ENCODE measurements at regions not wholly inside any gene's neighbourhood (a gene's known extent, or its start where the extent isn't known, plus 50 kb on each side); places are given as distances from the start of the nearest gene placed in this dataset.
A peak's percentile ranks its signal among the peaks of the same experiment; 100 is the strongest.

DNA sequence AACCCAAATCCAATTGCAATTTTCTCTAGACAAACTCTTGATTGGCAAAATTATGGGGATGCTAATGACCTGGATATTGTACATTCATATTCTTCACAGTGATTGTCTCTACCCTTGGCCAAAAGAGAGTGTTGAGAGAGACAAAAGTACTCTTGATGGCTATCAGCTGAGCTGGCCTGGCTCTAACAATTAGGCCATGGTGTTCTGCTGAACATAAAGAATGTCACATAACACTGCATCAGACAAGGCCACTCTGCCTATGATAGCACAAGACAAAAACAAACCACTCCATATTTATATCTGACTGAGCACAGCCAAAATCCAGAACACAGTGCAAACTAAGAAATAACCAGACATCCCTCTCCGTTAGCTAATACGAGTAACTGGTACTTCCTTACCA is 101.7 kb downstream of the ADAMTS1 start:
- no peak for DNase-seq (ENCODE audit: low read depth in 4 of 4, low spot score in 1 of 4)

- no peak for DNase-seq (ENCODE audit: low read depth in 4 of 4, low spot score in 1 of 4)
Observed at GRCh38 chr21:26739189-26739588, 106.0 kb downstream of the ADAMTS1 start.

DNA sequence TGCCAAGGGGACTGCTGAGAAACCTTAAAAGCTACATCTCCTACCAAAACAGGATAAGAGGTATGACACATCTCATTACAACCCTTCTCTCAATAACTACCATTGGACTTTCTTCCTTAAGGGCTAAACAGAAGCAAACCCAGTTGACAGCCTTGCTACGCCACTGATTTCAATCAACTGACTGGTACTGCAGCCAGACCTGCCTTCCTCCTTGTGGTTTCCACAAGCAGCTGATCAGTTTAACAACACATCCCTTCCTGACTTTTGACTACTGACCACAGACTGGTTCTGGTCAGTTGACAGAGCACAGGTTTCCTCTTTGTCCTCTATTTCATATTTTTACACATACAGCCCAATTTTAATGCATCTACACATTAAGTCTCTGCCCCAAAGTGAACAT is 108.8 kb downstream of the ADAMTS1 start:
- no peak for DNase-seq (ENCODE audit: low read depth in 4 of 4, low spot score in 1 of 4)

GRCh38 chr21:26732432-26733221 is 112.6 kb downstream of the ADAMTS1 start:
- DNase-seq (ENCODE audit: low read depth in 4 of 4, low spot score in 1 of 4) = peak in 1 of 4 experiments; percentile 6

DNA sequence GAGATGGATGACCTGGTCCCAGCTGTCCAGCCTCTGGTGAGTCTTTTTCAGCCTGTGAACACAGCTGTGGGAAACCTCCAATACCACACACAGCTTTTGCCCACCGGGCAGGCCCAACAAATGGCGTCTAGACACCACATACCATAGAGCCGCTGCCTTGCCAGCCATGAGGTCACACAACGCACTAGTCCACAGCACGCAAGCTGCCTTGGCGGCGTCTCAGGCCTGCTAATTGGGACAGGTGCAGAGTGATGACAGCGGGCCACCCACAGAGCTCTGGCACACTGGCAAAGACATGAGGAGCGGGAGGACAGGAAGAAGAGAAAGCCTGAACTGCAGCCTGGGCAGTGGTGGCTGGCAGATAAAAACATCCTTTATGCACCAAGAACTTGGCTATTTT is 125.5 kb downstream of the ADAMTS1 start:
- DNase-seq (ENCODE audit: low read depth in 4 of 4, low spot score in 1 of 4) = no peak

- DNase-seq (ENCODE audit: low read depth in 4 of 4, low spot score in 1 of 4) = no peak
Observed at GRCh38 chr21:26717146-26717739, 128.0 kb downstream of the ADAMTS1 start.

GRCh38 chr21:26715878-26716506 is 129.2 kb downstream of the ADAMTS1 start:
- no peak for DNase-seq (ENCODE audit: low read depth in 4 of 4, low spot score in 1 of 4)

- no peak for DNase-seq (ENCODE audit: low read depth in 4 of 4, low spot score in 1 of 4)
Observed at GRCh38 chr21:26715116-26715515, 130.1 kb downstream of the ADAMTS1 start.

- no peak for DNase-seq (ENCODE audit: low read depth in 4 of 4, low spot score in 1 of 4)
Observed at GRCh38 chr21:26710155-26710554, 135.1 kb downstream of the ADAMTS1 start.

GRCh38 chr21:26709090-26709489 is 136.0 kb upstream of the CYYR1 start:
- no peak for DNase-seq (ENCODE audit: low read depth in 4 of 4, low spot score in 1 of 4)

- DNase-seq (ENCODE audit: low read depth in 4 of 4, low spot score in 1 of 4) = no peak
Observed at GRCh38 chr21:26708223-26708800, 135.2 kb upstream of the CYYR1 start.

DNA sequence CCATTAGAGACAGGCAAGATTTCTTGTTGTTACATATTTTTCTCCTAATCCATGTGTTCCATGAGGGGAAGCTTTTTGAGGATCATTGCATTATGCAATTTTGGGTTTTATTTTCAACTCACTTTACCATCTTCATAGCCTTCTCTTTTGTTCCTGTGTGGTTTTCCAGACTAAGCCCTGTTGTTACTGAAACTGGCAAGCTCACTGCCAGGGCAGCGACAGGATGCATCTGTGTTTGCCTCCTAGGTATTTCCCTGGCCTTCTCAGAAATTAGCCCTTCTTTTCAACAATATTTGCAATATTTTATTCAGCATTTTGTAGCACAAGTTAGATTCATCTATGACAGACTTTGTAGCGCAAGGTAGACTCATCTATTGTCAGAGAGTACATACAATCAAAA is 134.2 kb upstream of the CYYR1 start:
- DNase-seq (ENCODE audit: low read depth in 4 of 4, low spot score in 1 of 4) = no peak

- DNase-seq (ENCODE audit: low read depth in 4 of 4, low spot score in 1 of 4) = no peak
Observed at GRCh38 chr21:26698416-26698815, 125.3 kb upstream of the CYYR1 start.

GRCh38 chr21:26691416-26691815 is 118.3 kb upstream of the CYYR1 start:
- DNase-seq (ENCODE audit: low read depth in 4 of 4, low spot score in 1 of 4) = no peak

GRCh38 chr21:26686705-26687104 is 113.6 kb upstream of the CYYR1 start:
- DNase-seq (ENCODE audit: low read depth in 4 of 4, low spot score in 1 of 4) = no peak

DNA sequence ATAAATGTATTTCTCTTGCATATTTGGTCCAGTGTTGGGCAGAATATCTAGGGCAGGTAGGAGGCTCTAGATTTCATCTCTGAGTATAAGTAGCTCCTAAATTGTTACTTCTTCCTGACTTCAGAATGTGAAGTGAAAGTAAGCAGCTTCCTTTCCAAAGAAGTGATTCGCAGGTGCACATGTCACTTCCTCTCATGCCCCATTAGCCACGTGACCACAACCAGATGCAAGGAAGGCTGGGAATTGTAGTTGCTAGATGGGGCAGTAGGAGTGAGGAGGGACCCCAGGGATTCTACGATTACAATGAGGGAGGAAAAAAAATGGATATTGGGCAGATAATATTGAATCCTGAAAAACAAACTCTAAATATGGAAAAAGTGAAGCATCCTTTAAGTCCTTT is 113.2 kb upstream of the CYYR1 start:
- no peak for DNase-seq (ENCODE audit: low read depth in 4 of 4, low spot score in 1 of 4)

DNA sequence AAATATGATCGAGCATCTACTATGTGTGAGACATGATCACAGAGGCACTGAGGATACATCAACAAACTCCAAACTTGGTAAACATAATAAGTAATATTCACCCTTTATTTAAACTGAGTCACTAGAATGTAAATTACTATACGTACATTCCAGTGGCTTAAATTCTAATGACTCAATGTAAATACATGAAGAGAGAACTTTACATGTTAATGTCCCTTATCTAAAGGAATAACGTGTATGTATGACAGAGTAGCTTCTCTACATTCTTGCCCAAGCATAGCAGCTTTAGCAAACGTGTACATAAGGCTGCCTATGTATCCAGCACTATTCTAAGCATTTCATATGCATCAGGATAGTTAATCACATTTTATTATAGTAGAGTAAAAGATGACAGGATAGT is 111.8 kb upstream of the CYYR1 start:
- DNase-seq (ENCODE audit: low read depth in 4 of 4, low spot score in 1 of 4) = no peak

- no peak for DNase-seq (ENCODE audit: low read depth in 4 of 4, low spot score in 1 of 4)
Observed at GRCh38 chr21:26683996-26684395, 110.9 kb upstream of the CYYR1 start.

DNA sequence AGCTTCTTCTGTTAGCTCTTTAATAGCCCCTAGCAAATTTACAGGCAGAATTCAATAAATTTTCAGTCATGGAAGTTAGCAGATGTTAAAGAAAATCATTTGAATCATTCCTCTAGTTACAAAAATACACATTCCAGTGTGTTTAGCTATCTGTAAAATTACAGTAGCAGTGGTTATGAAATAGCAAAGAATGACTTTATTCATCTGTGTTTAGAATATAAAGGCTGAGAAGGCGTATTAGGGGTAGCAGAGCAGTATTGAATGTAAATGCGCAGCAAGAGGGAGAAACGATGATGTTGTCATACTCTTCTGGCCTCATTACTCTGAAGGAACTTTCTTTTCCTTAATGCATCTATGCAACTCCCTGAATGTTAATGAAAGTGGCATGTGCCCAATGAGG is 106.2 kb upstream of the CYYR1 start:
- DNase-seq (ENCODE audit: low read depth in 4 of 4, low spot score in 1 of 4) = no peak

DNA sequence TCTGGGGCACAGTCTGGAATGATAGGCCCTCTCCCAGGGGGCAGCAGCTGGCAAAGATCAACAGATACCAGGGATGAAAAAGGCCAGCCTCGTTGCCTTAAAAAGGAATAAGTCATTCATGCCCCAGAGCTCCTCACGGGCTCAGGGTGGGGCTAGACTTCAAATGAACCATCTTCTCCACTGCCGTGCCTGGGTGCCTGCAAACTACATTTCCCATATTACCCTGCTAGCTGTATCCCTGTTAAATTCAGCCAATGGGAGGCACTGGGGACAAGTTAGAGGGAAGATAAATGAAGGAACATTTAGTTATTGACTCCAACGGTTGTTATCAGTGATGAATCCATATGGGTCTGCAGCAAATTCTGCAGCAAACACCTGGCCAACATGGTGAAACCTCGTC is 101.2 kb upstream of the CYYR1 start:
- no peak for DNase-seq (ENCODE audit: low read depth in 4 of 4, low spot score in 1 of 4)

DNA sequence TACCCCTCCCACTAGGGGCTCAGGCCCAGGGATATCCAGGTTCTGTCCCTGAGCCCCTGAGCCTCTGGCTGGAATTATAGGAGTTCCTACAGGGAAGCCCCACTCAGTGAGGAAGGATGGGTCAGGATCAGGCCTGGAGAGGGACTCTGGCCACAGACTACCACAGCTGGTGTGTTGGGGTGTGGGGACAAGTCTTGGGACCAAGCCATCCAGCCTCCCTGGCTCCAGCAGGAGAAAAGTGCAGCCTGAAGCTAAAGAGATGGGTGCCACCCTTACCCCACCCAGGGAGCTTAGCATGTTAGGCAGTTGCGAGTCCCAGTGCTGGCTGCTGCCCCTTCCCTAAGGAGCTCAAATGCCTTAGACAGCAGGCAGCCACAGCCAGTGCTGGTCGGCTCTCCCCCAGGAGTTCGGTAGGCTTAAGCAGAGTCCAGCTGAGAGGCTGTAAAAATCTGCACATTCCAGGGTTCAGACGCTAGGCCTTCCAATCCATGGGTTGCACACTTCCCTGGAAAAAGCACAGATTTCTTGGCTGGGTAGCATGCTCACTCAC is 96.2 kb upstream of the CYYR1 start:
- DNase-seq (ENCODE audit: low read depth in 4 of 4, low spot score in 1 of 4) = no peak

- DNase-seq (ENCODE audit: low read depth in 4 of 4, low spot score in 1 of 4) = no peak
Observed at GRCh38 chr21:26659757-26660156, 86.7 kb upstream of the CYYR1 start.

Data from stimulated activated CD4-positive, alpha-beta T cell treated with anti-CD3 and anti-CD28 coated beads, Interleukin-1b, Interleukin-23, amount 100 ng/mL, for 24 hours (primary cell).